Stomach (tissue), 8 donors: ENCODE measurements at regions not wholly inside any gene's neighbourhood (a gene's known extent, or its start where the extent isn't known, plus 50 kb on each side); places are given as distances from the start of the nearest gene placed in this dataset.

Experiments used
- DNase-seq, 2 donors: peaks; one replicate each; pipeline versions ENCODE4 v3.0.0 to v3.0.0-alpha.2; 2013 to 2019
- H3K27ac ChIP-seq, 5 donors: fragments of 200-600 bp in 4 of 5; sonication (generic) in 4 of 5; one replicate each; pipeline ENCODE4 v1.5.1; 2013 to 2019; ENCODE audit warnings: mild to moderate bottlenecking in 1 of 5, moderate library complexity in 1 of 5
- H3K27me3 ChIP-seq, 3 donors: fragments of 200-600 bp; sonication (generic); one replicate each; pipeline ENCODE4 v1.5.1; 2017 to 2019; ENCODE audit warnings: mixed run types in 1 of 3
- H3K36me3 ChIP-seq, 4 donors: fragments of 200-600 bp; sonication (generic); 1 replicate in 3 of 4; 2 replicates in 1 of 4; pipeline ENCODE4 v1.5.1; 2016 to 2019
- H3K4me1 ChIP-seq, 4 donors: fragments of 200-600 bp; sonication (generic); one replicate each; pipeline ENCODE4 v1.5.1; 2016 to 2019
- H3K4me3 ChIP-seq, 4 donors: fragments of 200-600 bp; sonication (generic) in 3 of 4; one replicate each; pipeline ENCODE4 v1.5.1; 2016 to 2019; ENCODE audit warnings: mild to moderate bottlenecking in 1 of 4
- H3K9me3 ChIP-seq, 4 donors: fragments of 200-600 bp; sonication (generic); one replicate each; pipeline ENCODE4 v1.5.1; 2016 to 2019
- EP300 ChIP-seq: sonication (generic); formaldehyde crosslinking; IDR thresholded peaks from one replicate; pipeline ENCODE4 v1.6.1; 2017; ENCODE audit warnings: antibody characterized with exemption
- POLR2A ChIP-seq, 4 donors: fragments of 450-650 bp; IDR thresholded peaks; one replicate each; pipeline ENCODE4 v1.6.1; 2016; ENCODE audit warnings: antibody characterized with exemption in 4 of 4, control low read depth in 2 of 4, mild to moderate bottlenecking in 1 of 4, moderate library complexity in 1 of 4
- POLR2AphosphoS5 ChIP-seq, 3 donors: sonication (generic); formaldehyde crosslinking; IDR thresholded peaks; one replicate each; pipeline ENCODE4 v1.6.1; 2016; ENCODE audit warnings: antibody characterized with exemption in 3 of 3
- WGBS, 5 donors: extraction: QIAGEN DNeasy Blood & Tissue Kit in 3 of 5; methylation state at CpG; one replicate each; pipeline versions ENCODE4 v1.1.5 to v1.1.7; 2013 to 2018; 5-methylcytosine and 5-hydroxymethylcytosine counted together
- intact Hi-C: fragments of 100-400 bp; cut with DNase I; formaldehyde crosslinking; loops from one replicate; pipeline ENCODE4 v1.15.1; 2023; ENCODE audit warnings: low total_unique reads
- TF ChIP-seq, protein P1 (sequence below), 7 experiments: fragments of 450-650 bp in 4 of 7; fragments of 200-600 bp in 3 of 7; sonication (generic) in 3 of 7; IDR thresholded peaks; one replicate each; pipeline ENCODE4 v1.5.1; 2016 to 2019; ENCODE audit warnings: antibody characterized with exemption in 7 of 7, control low read depth in 2 of 7, mild to moderate bottlenecking in 1 of 7
- donor health status: healthy with polysubstance abuse.
- donor health status: Bipolar disorder and iron deficiency.
- donor health status: healthy.

DNA sequence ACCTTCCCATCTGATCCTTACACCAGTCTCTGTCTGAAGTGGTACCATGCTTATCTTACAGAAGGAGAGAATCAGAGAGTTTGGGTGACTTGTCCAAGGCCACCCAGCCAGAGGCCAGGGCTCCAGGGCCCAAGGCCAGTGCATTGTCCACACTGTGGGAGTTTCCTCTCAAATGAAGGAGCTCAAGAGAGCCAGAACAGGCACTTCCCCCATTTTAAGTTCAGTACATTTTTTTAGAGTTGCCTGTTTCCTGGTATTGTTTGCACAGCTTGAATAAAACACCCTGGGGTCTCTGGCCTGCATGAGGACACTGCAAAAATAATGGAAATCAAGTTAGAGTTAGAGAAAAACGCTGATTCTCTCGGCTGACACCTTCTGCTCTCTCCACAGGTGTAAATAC, 284.0 kb downstream of the SQOR start:
- Histone ChIP-seq H3K4me3 (no peak overlapping the region), H3K27me3 (no peaks in the 10 kb centered on the region), H3K36me3 (no peaks in the 10 kb centered on the region), H3K27ac (no peak overlapping the region), H3K4me1 (peaks cover 0 to 9% (median 7%) of the 10 kb centered on the region in 4 donors), H3K9me3 (no peaks in the 10 kb centered on the region)
- no peak for DNase-seq
- WGBS, 5 donors = 68 to 89% (median 74%) methylated on average over 2 of the region's 2 CpGs
- TF ChIP-seq POLR2AphosphoS5 (IDR thresholded peaks at IDR 0.05) = no peak
- no peak for TF ChIP-seq EP300
- TF ChIP-seq POLR2A (IDR thresholded peaks at IDR 0.05) = no peak
- TF ChIP-seq, protein P1, sequence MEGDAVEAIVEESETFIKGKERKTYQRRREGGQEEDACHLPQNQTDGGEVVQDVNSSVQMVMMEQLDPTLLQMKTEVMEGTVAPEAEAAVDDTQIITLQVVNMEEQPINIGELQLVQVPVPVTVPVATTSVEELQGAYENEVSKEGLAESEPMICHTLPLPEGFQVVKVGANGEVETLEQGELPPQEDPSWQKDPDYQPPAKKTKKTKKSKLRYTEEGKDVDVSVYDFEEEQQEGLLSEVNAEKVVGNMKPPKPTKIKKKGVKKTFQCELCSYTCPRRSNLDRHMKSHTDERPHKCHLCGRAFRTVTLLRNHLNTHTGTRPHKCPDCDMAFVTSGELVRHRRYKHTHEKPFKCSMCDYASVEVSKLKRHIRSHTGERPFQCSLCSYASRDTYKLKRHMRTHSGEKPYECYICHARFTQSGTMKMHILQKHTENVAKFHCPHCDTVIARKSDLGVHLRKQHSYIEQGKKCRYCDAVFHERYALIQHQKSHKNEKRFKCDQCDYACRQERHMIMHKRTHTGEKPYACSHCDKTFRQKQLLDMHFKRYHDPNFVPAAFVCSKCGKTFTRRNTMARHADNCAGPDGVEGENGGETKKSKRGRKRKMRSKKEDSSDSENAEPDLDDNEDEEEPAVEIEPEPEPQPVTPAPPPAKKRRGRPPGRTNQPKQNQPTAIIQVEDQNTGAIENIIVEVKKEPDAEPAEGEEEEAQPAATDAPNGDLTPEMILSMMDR (IDR thresholded peaks at IDR 0.05) = no peak
- intact Hi-C loops = no loop called here

DNA sequence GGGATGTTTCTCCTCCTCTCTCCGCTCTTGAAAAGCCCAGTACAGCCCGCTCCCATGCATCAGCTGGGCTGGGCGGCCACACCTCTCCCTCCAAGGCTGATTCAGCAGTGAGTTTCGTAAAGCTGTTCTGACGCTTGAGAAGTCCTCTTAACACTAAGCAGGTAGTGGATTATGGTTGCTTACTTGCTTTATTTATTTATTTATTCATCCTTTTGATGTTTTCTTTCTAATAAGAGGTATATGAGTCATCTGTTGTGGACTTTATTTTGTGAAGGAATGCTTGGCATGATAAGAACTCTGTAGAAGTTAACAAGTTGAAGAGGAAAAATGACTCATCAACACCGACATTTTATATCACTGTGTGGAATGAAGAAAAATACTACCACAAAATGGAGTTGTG, 285.0 kb downstream of the SQOR start:
- TF ChIP-seq POLR2AphosphoS5 (IDR thresholded peaks at IDR 0.05) = no peak
- TF ChIP-seq EP300 = no peak
- no peak for TF ChIP-seq POLR2A (IDR thresholded peaks at IDR 0.05)
- TF ChIP-seq, protein P1 (IDR thresholded peaks at IDR 0.05) = no peak
- DNase-seq = no peak
- H3K27ac ChIP-seq = no peak overlapping the region
- WGBS, 5 donors = 80 to 87% (median 83%) methylated on average over 6 of the region's 6 CpGs
- H3K4me3 ChIP-seq = no peak overlapping the region
- H3K9me3 ChIP-seq = no peaks in the 10 kb centered on the region
- intact Hi-C loops = no loop called here
- H3K4me1 ChIP-seq = peaks cover 0 to 9% (median 7%) of the 10 kb centered on the region in 4 donors
- no peaks in the 10 kb centered on the region for H3K27me3 ChIP-seq
- H3K36me3 ChIP-seq = no peaks in the 10 kb centered on the region

GRCh38 chr15:45921376-45921775, 286.5 kb downstream of the SQOR start:
- Histone ChIP-seq H3K4me3 (no peak overlapping the region), H3K36me3 (no peaks in the 10 kb centered on the region), H3K4me1 (peaks cover 0 to 9% (median 7%) of the 10 kb centered on the region in 4 donors), H3K27ac (peak overlapping the region; percentile 5 to 80 (median 66)), H3K27me3 (no peaks in the 10 kb centered on the region), H3K9me3 (no peaks in the 10 kb centered on the region)
- 17 to 30% (median 21%) methylated on average over 4 of the region's 4 CpGs for WGBS, 5 donors
- TF ChIP-seq EP300 = no peak
- no peak for TF ChIP-seq POLR2A (IDR thresholded peaks at IDR 0.05)
- no peak for TF ChIP-seq POLR2AphosphoS5 (IDR thresholded peaks at IDR 0.05)
- peak; percentile 25 to 44 for DNase-seq
- intact Hi-C loops = no loop called here

- H3K9me3 ChIP-seq = no peaks in the 10 kb centered on the region
- peaks cover 0 to 9% (median 7%) of the 10 kb centered on the region in 4 donors for H3K4me1 ChIP-seq
- no peak overlapping the region for H3K4me3 ChIP-seq
- intact Hi-C loops = no loop called here
- H3K27me3 ChIP-seq = no peaks in the 10 kb centered on the region
- no peaks in the 10 kb centered on the region for H3K36me3 ChIP-seq
- H3K27ac ChIP-seq = peak overlapping the region in 4 of 5 donors; percentile 5 to 80 (median 63)
- no peak for TF ChIP-seq POLR2AphosphoS5 (IDR thresholded peaks at IDR 0.05)
- TF ChIP-seq, protein P1 (IDR thresholded peaks at IDR 0.05) = no peak
- TF ChIP-seq POLR2A (IDR thresholded peaks at IDR 0.05) = no peak
- TF ChIP-seq EP300 = no peak
- DNase-seq = peak in 1 of 2 donors; percentile 50
- WGBS, 5 donors = 34 to 57% (median 51%) methylated on average over 2 of the region's 2 CpGs
These were observed 287.1 kb downstream of the SQOR start for GRCh38 chr15:45921978-45922377.

DNA sequence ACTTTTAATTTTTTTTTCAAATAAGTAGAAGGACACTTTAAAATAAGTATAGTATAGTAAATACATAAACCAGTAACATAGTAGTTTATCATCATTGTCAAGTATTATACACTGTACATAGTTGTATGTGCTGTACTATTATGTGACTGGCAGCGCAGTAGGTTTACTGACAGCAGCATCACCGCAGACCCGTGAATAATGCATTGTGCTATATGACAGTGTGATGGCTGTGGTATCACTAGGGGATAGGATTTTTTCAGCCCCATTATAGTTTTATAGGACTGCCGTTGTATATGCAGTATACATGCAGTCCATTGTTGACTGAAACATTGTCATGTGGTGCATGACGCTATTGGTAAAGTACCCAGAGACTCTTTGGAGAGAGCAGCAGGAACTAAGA, 306.5 kb downstream of the SQOR start:
- no peaks in the 10 kb centered on the region for H3K27me3 ChIP-seq
- intact Hi-C loops = no loop called here
- no peaks in the 10 kb centered on the region for H3K9me3 ChIP-seq
- WGBS, 5 donors = 71 to 83% (median 78%) methylated on average over 5 of the region's 5 CpGs
- H3K4me3 ChIP-seq = no peak overlapping the region
- no peak for DNase-seq
- no peaks in the 10 kb centered on the region for H3K4me1 ChIP-seq
- TF ChIP-seq POLR2AphosphoS5 (IDR thresholded peaks at IDR 0.05) (no peak), POLR2A (IDR thresholded peaks at IDR 0.05) (no peak), EP300 (no peak)
- TF ChIP-seq, protein P1 (IDR thresholded peaks at IDR 0.05) = no peak
- no peak overlapping the region for H3K27ac ChIP-seq
- H3K36me3 ChIP-seq = no peaks in the 10 kb centered on the region
